HCT116 (cell line): ENCODE measurements at regions not wholly inside any gene's neighbourhood (a gene's known extent, or its start where the extent isn't known, plus 50 kb on each side); places are given as distances from the start of the nearest gene placed in this dataset.

ENCODE experiments used
- ATAC-seq: fragments of 200-7000 bp; cut with Tn5 transposase; 2 replicates; pipeline ENCODE4 v1.9.1; 2020; ENCODE audit warnings: mild to moderate bottlenecking, moderate library complexity
- BruUV-seq: library from RNA; stranded (reverse); fragments of 400-500 nt; replicated peaks from 2 replicates; lab custom pipeline; 2021; lab: Mats Ljungman, UMichigan
- CTCF ChIA-PET: fragments of 300-600 bp; sonication (Branson Sonifier 250); formaldehyde crosslinking; loops from one replicate; lab custom pipeline; 2021; ENCODE audit warnings: antibody characterized with exemption; lab: Charles Lee
- POLR2A ChIA-PET: fragments of 300-600, 350-600 bp; sonication (Branson Sonifier 250); formaldehyde crosslinking; loops from one replicate; lab custom pipeline; 2021; ENCODE audit warnings: antibody characterized with exemption; lab: Charles Lee
- RAD21 ChIA-PET, 2 experiments: fragments of 300-600 bp; sonication (Branson Sonifier 250); formaldehyde crosslinking; loops; one replicate each; lab custom pipeline; 2023; ENCODE audit warnings: low total read pairs in 2 of 2; ENCODE audit not compliant: uncharacterized antibody in 2 of 2, unreplicated experiment in 2 of 2, low non-redundant PET in 1 of 2; lab: Charles Lee
- DNase-seq: peaks from one replicate; pipeline ENCODE4 v3.0.0-alpha.2; 2010; ENCODE audit warnings: low read depth, low spot score
- H2AFZ ChIP-seq: fragments of 200-600 bp; shearing (Covaris generic), sonication (generic); 2 replicates; pipeline ENCODE4 v1.6.1; 2017; ENCODE audit warnings: low read depth, mixed run types, mixed read lengths, antibody characterized with exemption, low read length; ENCODE audit not compliant: poor library complexity, severe bottlenecking
- H3K27ac ChIP-seq: 2 replicates; pipeline ENCODE4 v1.5.1; 2012; ENCODE audit warnings: low read depth, low read length
- H3K27me3 ChIP-seq: fragments of 200-600 bp; sonication (generic); 2 replicates; pipeline ENCODE4 v1.6.1; 2016; ENCODE audit warnings: mixed run types, low read length, mixed read lengths; ENCODE audit not compliant: insufficient read depth
- H3K36me3 ChIP-seq, 2 experiments: fragments of 200-500 bp in 1 of 2; fragments of 200-600 bp in 1 of 2; sonication (Bioruptor generic) in 1 of 2; sonication (generic) in 1 of 2; 2 replicates each; pipeline versions ENCODE4 v1.5.1 to v1.6.1; 2014 to 2016; ENCODE audit warnings: low read length in 2 of 2, inconsistent platforms in 1 of 2, mixed read lengths in 1 of 2, mixed run types in 1 of 2; ENCODE audit not compliant: insufficient read depth in 2 of 2, control insufficient read depth in 1 of 2
- H3K4me1 ChIP-seq, 2 experiments: fragments of 200-600 bp in 1 of 2; sonication (generic) in 1 of 2; 2 replicates each; pipeline versions ENCODE4 v1.5.1 to v1.6.1; 2012 to 2017; ENCODE audit warnings: low read length in 2 of 2, inconsistent platforms in 1 of 2, mild to moderate bottlenecking in 1 of 2, mixed read lengths in 1 of 2, mixed run types in 1 of 2, moderate library complexity in 1 of 2; ENCODE audit not compliant: insufficient read depth in 2 of 2, control insufficient read depth in 1 of 2
- H3K4me2 ChIP-seq: fragments of 200-600 bp; sonication (generic); 2 replicates; pipeline ENCODE4 v1.6.1; 2017; ENCODE audit warnings: mixed run types, low read length, mixed read lengths
- H3K4me3 ChIP-seq, 2 experiments: fragments of 200-600 bp in 1 of 2; sonication (generic) in 1 of 2; replicated peaks in 1 of 2; 2 replicates each; pipeline ENCODE4 v1.5.1; 2011 to 2016; ENCODE audit warnings: low read length in 2 of 2, control low read depth in 1 of 2, low read depth in 1 of 2, mild to moderate bottlenecking in 1 of 2, mixed read lengths in 1 of 2, mixed run types in 1 of 2
- H3K79me2 ChIP-seq: fragments of 200-600 bp; sonication (generic); 2 replicates; pipeline ENCODE4 v1.6.1; 2017; ENCODE audit warnings: mild to moderate bottlenecking, mixed run types, low read length, moderate library complexity, mixed read lengths; ENCODE audit not compliant: insufficient read depth
- H3K9ac ChIP-seq: fragments of 200-600 bp; sonication (generic); 2 replicates; pipeline ENCODE4 v1.6.1; 2016; ENCODE audit warnings: low read length, mixed read lengths
- H3K9me2 ChIP-seq: fragments of 200-600 bp; sonication (generic), shearing (Covaris generic); 2 replicates; pipeline ENCODE4 v1.6.1; 2017; ENCODE audit warnings: mixed run types, mild to moderate bottlenecking, moderate library complexity; ENCODE audit not compliant: insufficient read depth
- H3K9me3 ChIP-seq, 2 experiments: fragments of 200-500 bp in 1 of 2; fragments of 200-600 bp in 1 of 2; sonication (Bioruptor generic) in 1 of 2; sonication (generic) in 1 of 2; 2 replicates each; pipeline ENCODE4 v1.6.1; 2014 to 2017; ENCODE audit warnings: low read length in 2 of 2, mixed read lengths in 2 of 2, inconsistent platforms in 1 of 2, low read depth in 1 of 2, mild to moderate bottlenecking in 1 of 2, mixed run types in 1 of 2, moderate library complexity in 1 of 2; ENCODE audit not compliant: control insufficient read depth in 1 of 2, insufficient read depth in 1 of 2
- H4K20me1 ChIP-seq: fragments of 200-600 bp; sonication (generic), shearing (Covaris generic); 2 replicates; pipeline ENCODE4 v1.6.1; 2017; ENCODE audit warnings: mixed run types, mild to moderate bottlenecking, moderate library complexity; ENCODE audit not compliant: insufficient read depth
- CBX3 ChIP-seq: IDR thresholded peaks from 2 replicates; pipeline ENCODE4 v1.6.1; 2012; ENCODE audit warnings: low read depth
- CEBPB ChIP-seq: IDR thresholded peaks from 2 replicates; pipeline ENCODE4 v1.6.1; 2012; ENCODE audit warnings: low read depth
- EZH2 ChIP-seq: fragments of 200-600 bp; sonication (generic); IDR thresholded peaks from 2 replicates; pipeline ENCODE4 v1.6.1; 2017; ENCODE audit warnings: antibody characterized with exemption, mixed run types
- EZH2phosphoT487 ChIP-seq: fragments of 200-600 bp; IDR thresholded peaks from 2 replicates; pipeline ENCODE4 v1.6.1; 2018; ENCODE audit warnings: antibody characterized with exemption, borderline replicate concordance
- FOSL1 ChIP-seq: IDR thresholded peaks from 2 replicates; pipeline ENCODE4 v1.6.1; 2012; ENCODE audit warnings: low read depth
- JUND ChIP-seq: IDR thresholded peaks from 2 replicates; pipeline ENCODE4 v1.6.1; 2012
- POLR2A ChIP-seq: IDR thresholded peaks from 2 replicates; pipeline ENCODE4 v1.7.0; 2011; ENCODE audit warnings: borderline replicate concordance; ENCODE audit not compliant: insufficient read depth, insufficient read length; ENCODE audit errors: extremely low read depth
- RAD21 ChIP-seq: IDR thresholded peaks from 2 replicates; pipeline ENCODE4 v1.6.1; 2012; ENCODE audit warnings: low read depth, mild to moderate bottlenecking
- SIN3A ChIP-seq: IDR thresholded peaks from 2 replicates; pipeline ENCODE4 v1.6.1; 2012; ENCODE audit warnings: low read depth
- TCF7L2 ChIP-seq: IDR thresholded peaks from 2 replicates; pipeline ENCODE4 v1.7.0; 2011; ENCODE audit warnings: borderline replicate concordance, inconsistent platforms; ENCODE audit not compliant: insufficient read depth, insufficient read length; ENCODE audit errors: extremely low read depth
- ZBTB33 ChIP-seq: IDR thresholded peaks from 2 replicates; pipeline ENCODE4 v1.6.1; 2011; ENCODE audit warnings: mild to moderate bottlenecking, low read length, moderate library complexity; ENCODE audit not compliant: insufficient replicate concordance; ENCODE audit errors: extremely low read depth
- intact Hi-C: fragments of 100-400 bp; cut with micrococcal nuclease; formaldehyde crosslinking; loops from 2 replicates; pipeline ENCODE4 v1.10.0; 2022

GRCh38 chr12:74963867-74964331, 245.7 kb downstream of the KCNC2 start (continued):
- no peak for TF ChIP-seq CEBPB
- TF ChIP-seq ZBTB33, result no peak

GRCh38 chr12:74964390-74964789, 245.2 kb downstream of the KCNC2 start:
- TF ChIP-seq POLR2A, result no peak
- TF ChIP-seq EZH2phosphoT487, result no peak
- no peak for TF ChIP-seq TCF7L2
- TF ChIP-seq RAD21, result no peak
- TF ChIP-seq CEBPB, result no peak
- no peak for TF ChIP-seq JUND
- no peak for TF ChIP-seq SIN3A
- TF ChIP-seq EZH2, result no peak
- no peak for TF ChIP-seq FOSL1
- no peak for TF ChIP-seq CBX3
- Histone ChIP-seq H2AFZ (no peak overlapping the region), H3K79me2 (no peaks in the 10 kb centered on the region), H3K9me3 (no peaks in the 10 kb centered on the region), H3K36me3 (no peaks in the 10 kb centered on the region), H4K20me1 (no peaks in the 10 kb centered on the region), H3K4me2 (no peak overlapping the region), H3K9ac (no peak overlapping the region), H3K9me2 (no peaks in the 10 kb centered on the region), H3K4me3 (no peak overlapping the region), H3K27ac (no peak overlapping the region), H3K27me3 (no peaks in the 10 kb centered on the region), H3K4me1 (no peaks in the 10 kb centered on the region)
- POLR2A ChIA-PET, result no interaction called here
- CTCF ChIA-PET, result no interaction called here
- ATAC-seq (no peak), DNase-seq (no peak)
- no TSS peak for BruUV-seq
- RAD21 ChIA-PET, result no interaction called here
- intact Hi-C loops, result no loop called here
